ENCODE measurements at regions not wholly inside any gene's neighbourhood (a gene's known extent, or its start where the extent isn't known, plus 50 kb on each side); places are given as distances from the start of the nearest gene placed in this dataset.

DNA sequence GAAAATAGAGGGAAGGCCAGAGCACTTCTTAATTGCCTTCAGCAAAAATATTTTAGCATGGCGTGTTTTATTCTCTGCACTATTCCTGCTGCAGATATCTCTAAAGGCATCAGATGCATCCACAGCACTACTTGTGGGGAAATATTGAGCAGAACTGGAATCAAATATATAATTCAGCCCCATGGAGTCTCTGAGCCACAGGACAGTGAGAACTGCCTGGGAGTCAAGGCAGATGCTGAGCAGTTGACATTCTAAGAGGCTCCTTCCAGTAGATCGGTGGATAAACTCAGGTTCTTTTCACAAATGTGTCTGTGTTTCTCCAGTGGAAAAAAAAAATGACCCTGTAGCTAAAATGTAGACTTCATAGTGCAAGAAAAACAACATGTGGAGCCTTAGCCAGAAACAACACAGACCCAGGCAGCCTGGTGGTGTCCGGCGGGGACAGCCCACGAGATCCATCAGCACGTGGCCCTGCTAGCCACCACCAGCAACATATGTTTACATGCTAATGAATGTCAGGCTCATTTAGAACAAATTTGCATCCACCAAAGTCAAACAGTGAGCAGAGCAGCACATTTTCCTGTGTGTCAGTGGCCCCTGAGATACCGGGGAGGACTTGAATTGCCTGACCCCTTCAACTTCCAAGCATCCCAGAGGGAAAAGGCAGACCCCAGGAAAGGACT, 123.3 kb upstream of the PFKP start:
- TF ChIP-seq POLR2A (IDR thresholded peaks at IDR 0.05) (no peak), CTCF (IDR thresholded peaks at IDR 0.05 in 8 of 11, conservative IDR thresholded peaks at IDR 0.05 in 3 of 11) (no peak)

All from spleen (tissue), 7 donors.